Ovary (tissue), 3 donors: ENCODE measurements at regions not wholly inside any gene's neighbourhood (a gene's known extent, or its start where the extent isn't known, plus 50 kb on each side); places are given as distances from the start of the nearest gene placed in this dataset.

ENCODE experiments used
- EP300 ChIP-seq: sonication (generic); formaldehyde crosslinking; IDR thresholded peaks from one replicate; pipeline ENCODE4 v1.6.1; 2017; ENCODE audit warnings: antibody characterized with exemption
- POLR2A ChIP-seq: fragments of 450-650 bp; IDR thresholded peaks from one replicate; pipeline ENCODE4 v1.6.1; 2017; ENCODE audit warnings: antibody characterized with exemption, mild to moderate bottlenecking, moderate library complexity
- TF ChIP-seq, protein P1 (sequence below), 3 donors: fragments of 450-650 bp in 2 of 3; fragments of 200-600 bp in 1 of 3; IDR thresholded peaks; one replicate each; pipeline versions ENCODE4 v1.5.1 to v1.8.0; 2016 to 2022; ENCODE audit warnings: antibody characterized with exemption in 3 of 3, mild to moderate bottlenecking in 1 of 3
- donor health status: DM: no; HTN: no; CAD: no.

DNA sequence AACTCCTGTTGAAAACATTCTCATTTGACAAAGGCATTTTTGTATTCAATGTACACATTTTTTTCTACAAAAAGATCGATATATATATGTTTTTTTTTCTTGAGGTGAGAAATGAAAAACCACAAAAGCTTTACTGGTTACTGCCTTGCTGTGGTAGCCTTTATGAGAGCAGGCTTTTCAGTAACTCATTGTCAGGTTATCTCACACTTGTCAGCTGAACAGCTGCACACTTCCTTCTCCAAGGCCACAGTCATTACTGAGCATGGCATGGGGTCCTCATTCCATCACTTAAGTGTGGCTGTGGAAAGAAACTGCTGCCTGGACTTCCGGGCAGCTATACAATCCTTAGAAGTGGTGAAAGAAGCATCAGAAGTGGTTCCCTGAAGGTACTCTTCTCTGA lies 169.3 kb upstream of the ZP4 start:
- TF ChIP-seq, protein P1, sequence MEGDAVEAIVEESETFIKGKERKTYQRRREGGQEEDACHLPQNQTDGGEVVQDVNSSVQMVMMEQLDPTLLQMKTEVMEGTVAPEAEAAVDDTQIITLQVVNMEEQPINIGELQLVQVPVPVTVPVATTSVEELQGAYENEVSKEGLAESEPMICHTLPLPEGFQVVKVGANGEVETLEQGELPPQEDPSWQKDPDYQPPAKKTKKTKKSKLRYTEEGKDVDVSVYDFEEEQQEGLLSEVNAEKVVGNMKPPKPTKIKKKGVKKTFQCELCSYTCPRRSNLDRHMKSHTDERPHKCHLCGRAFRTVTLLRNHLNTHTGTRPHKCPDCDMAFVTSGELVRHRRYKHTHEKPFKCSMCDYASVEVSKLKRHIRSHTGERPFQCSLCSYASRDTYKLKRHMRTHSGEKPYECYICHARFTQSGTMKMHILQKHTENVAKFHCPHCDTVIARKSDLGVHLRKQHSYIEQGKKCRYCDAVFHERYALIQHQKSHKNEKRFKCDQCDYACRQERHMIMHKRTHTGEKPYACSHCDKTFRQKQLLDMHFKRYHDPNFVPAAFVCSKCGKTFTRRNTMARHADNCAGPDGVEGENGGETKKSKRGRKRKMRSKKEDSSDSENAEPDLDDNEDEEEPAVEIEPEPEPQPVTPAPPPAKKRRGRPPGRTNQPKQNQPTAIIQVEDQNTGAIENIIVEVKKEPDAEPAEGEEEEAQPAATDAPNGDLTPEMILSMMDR (IDR thresholded peaks at IDR 0.05) = no peak
- TF ChIP-seq POLR2A (no peak), EP300 (no peak)
